ENCODE measurements at regions not wholly inside any gene's neighbourhood (a gene's known extent, or its start where the extent isn't known, plus 50 kb on each side); places are given as distances from the start of the nearest gene placed in this dataset.

DNA sequence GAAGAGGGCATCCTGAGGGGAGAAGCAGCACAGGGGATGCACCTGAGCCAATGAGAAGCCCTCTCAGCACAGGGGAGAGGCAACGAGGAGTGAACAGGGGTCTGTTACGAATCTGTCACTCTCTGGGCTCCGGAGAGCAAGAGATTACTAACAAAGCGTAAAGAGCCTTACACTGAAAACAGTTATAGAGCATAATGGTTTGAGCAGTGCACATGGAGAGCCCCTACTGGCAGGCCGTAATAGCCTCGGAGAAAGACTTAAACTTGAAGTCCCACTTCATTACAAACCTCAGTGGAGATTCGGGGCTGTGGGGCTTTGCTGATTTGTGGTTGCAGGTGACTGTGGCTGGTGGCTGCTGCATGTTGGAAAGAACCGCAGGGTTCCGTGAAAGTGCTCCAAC is 271.5 kb upstream of the TMC3 start:
- H3K9me3 Mint-ChIP-seq: peaks cover 0 to 5% of the 10 kb centered on the region in 2 experiments; a peak in 1 of 5 replicates
- Histone ChIP-seq H3T11ph (ENCODE audit: low read length) (no peak overlapping the region), H4K91ac (ENCODE audit: insufficient read length, low read depth, low read length) (no peak overlapping the region), H4K8ac (replicated peaks; ENCODE audit: insufficient read length, low read depth, low read length) (no peak overlapping the region), H2AFZ (ENCODE audit: low read length) (no peak overlapping the region), H2BK120ac (ENCODE audit: low read depth, low read length, poor library complexity, severe bottlenecking) (no peak overlapping the region), H2BK5ac (ENCODE audit: insufficient read length, low read length) (no peak overlapping the region), H3K79me2 (ENCODE audit: insufficient read depth, low read length) (no peaks in the 10 kb centered on the region), H3K9ac (ENCODE audit: extremely low read depth, insufficient read length, low read length) (no peak overlapping the region), H3K27ac (ENCODE audit: insufficient read length, low read depth, low read length) (no peak overlapping the region), H2BK12ac (ENCODE audit: insufficient read length, low read depth, low read length) (no peak overlapping the region), H2BK15ac (ENCODE audit: low read depth, low read length) (no peak overlapping the region), H2AK5ac (ENCODE audit: insufficient read length, low read length) (no peak overlapping the region), H3K56ac (ENCODE audit: insufficient read length, low read depth, low read length) (no peak overlapping the region), H3K4me2 (ENCODE audit: insufficient read depth, insufficient read length, low read length) (no peak overlapping the region), H3K4ac (ENCODE audit: low read depth, low read length) (no peak overlapping the region), H2BK20ac (ENCODE audit: low read depth, low read length, poor library complexity, severe bottlenecking) (no peak overlapping the region), H3K9me3 (ENCODE audit: control insufficient read depth, low read depth, low read length) (no peaks in the 10 kb centered on the region), H3K27me3 (ENCODE audit: insufficient read depth, low read length) (no peaks in the 10 kb centered on the region), H3K79me1 (ENCODE audit: insufficient read depth, low read depth, low read length, poor library complexity, severe bottlenecking) (no peaks in the 10 kb centered on the region), H3K23me2 (ENCODE audit: insufficient read length, low read depth, low read length, poor library complexity, severe bottlenecking) (no peaks in the 10 kb centered on the region), H3K18ac (ENCODE audit: insufficient read length, low read depth, low read length) (no peak overlapping the region), H3K23ac (ENCODE audit: insufficient read length, low read depth, low read length) (no peak overlapping the region), H4K20me1 (ENCODE audit: control insufficient read depth, insufficient read depth, insufficient read length) (no peaks in the 10 kb centered on the region), H3K4me1 (ENCODE audit: insufficient read depth, low read length) (peaks cover 4% of the 10 kb centered on the region; the same call in 1 of the 2 replicates), H4K5ac (ENCODE audit: insufficient read length, low read depth, low read length) (no peak overlapping the region), H3K14ac (ENCODE audit: insufficient read depth, low read length) (no peak overlapping the region)
- H3K4me1 Mint-ChIP-seq: peaks cover 18 to 20% of the 10 kb centered on the region in 2 experiments
- WGBS (ENCODE audit: extremely low coverage, insufficient read length, low lambda C conversion rate): no CpG with 5 or more reads among the region's 9 CpGs
- H3K4me3 Mint-ChIP-seq: no peak overlapping the region
- no peaks in the 10 kb centered on the region for H3K27me3 Mint-ChIP-seq (ENCODE audit: low read depth)
- TF ChIP-seq, protein P1, sequence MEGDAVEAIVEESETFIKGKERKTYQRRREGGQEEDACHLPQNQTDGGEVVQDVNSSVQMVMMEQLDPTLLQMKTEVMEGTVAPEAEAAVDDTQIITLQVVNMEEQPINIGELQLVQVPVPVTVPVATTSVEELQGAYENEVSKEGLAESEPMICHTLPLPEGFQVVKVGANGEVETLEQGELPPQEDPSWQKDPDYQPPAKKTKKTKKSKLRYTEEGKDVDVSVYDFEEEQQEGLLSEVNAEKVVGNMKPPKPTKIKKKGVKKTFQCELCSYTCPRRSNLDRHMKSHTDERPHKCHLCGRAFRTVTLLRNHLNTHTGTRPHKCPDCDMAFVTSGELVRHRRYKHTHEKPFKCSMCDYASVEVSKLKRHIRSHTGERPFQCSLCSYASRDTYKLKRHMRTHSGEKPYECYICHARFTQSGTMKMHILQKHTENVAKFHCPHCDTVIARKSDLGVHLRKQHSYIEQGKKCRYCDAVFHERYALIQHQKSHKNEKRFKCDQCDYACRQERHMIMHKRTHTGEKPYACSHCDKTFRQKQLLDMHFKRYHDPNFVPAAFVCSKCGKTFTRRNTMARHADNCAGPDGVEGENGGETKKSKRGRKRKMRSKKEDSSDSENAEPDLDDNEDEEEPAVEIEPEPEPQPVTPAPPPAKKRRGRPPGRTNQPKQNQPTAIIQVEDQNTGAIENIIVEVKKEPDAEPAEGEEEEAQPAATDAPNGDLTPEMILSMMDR (conservative IDR thresholded peaks at IDR 0.05): peak; percentile 31; the same call in 2 of the 3 replicates
- H3K36me3 Mint-ChIP-seq (ENCODE audit: insufficient read depth in 1 of 3, low read depth in 3 of 3): peaks cover 0 to 2% (median 0%) of the 10 kb centered on the region in 3 experiments; a peak in 1 of 7 replicates
- DNase-seq: no peak
- no peak overlapping the region; a peak in 1 of 7 replicates for H3K27ac Mint-ChIP-seq

Data from H9 (cell line).